ENCODE measurements at regions not wholly inside any gene's neighbourhood (a gene's known extent, or its start where the extent isn't known, plus 50 kb on each side); places are given as distances from the start of the nearest gene placed in this dataset.

DNA sequence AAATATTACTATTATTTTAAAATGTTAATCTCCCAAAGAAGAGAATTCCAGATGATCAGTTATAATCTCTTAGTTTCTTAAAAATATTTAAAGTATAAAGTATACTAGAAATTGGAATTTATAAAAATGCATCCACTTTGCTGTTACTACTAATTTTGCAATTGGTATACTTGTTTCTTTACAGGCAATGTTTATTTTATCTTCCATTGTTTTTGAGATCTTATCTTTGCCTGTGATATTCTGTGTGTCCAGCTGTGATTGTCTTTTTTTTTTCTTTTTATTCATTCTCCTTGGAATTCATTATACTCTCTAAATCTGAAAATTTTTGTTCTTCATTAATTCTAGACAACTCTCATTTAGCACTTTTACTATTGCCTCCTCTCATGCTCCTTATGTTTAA, 652.6 kb downstream of the TNS3 start:
- TF ChIP-seq, protein P1, sequence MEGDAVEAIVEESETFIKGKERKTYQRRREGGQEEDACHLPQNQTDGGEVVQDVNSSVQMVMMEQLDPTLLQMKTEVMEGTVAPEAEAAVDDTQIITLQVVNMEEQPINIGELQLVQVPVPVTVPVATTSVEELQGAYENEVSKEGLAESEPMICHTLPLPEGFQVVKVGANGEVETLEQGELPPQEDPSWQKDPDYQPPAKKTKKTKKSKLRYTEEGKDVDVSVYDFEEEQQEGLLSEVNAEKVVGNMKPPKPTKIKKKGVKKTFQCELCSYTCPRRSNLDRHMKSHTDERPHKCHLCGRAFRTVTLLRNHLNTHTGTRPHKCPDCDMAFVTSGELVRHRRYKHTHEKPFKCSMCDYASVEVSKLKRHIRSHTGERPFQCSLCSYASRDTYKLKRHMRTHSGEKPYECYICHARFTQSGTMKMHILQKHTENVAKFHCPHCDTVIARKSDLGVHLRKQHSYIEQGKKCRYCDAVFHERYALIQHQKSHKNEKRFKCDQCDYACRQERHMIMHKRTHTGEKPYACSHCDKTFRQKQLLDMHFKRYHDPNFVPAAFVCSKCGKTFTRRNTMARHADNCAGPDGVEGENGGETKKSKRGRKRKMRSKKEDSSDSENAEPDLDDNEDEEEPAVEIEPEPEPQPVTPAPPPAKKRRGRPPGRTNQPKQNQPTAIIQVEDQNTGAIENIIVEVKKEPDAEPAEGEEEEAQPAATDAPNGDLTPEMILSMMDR (IDR thresholded peaks at IDR 0.05): no peak
- TF ChIP-seq POLR2A (IDR thresholded peaks at IDR 0.05): no peak
